Breast epithelium (tissue), 4 donors: ENCODE measurements at regions not wholly inside any gene's neighbourhood (a gene's known extent, or its start where the extent isn't known, plus 50 kb on each side); places are given as distances from the start of the nearest gene placed in this dataset.

Source experiments
- DNase-seq, 2 donors: peaks; one replicate each; pipeline ENCODE4 v3.0.0-alpha.2; 2019; ENCODE audit warnings: low spot score in 2 of 2
- H3K27ac ChIP-seq, 2 donors: fragments of 200-600 bp; sonication (generic) in 1 of 2; one replicate each; pipeline ENCODE4 v1.5.1; 2016 to 2019; ENCODE audit warnings: mild to moderate bottlenecking in 1 of 2
- H3K27me3 ChIP-seq, 2 donors: fragments of 200-600 bp; sonication (generic) in 1 of 2; one replicate each; pipeline versions ENCODE4 v1.5.1 to v1.6.0; 2017 to 2019; ENCODE audit warnings: control low read depth in 1 of 2, mild to moderate bottlenecking in 1 of 2
- H3K36me3 ChIP-seq: fragments of 200-600 bp; one replicate; pipeline ENCODE4 v1.5.1; 2019
- H3K4me1 ChIP-seq, 2 donors: fragments of 200-600 bp; sonication (generic); one replicate each; pipeline ENCODE4 v1.5.1; 2016 to 2019; ENCODE audit warnings: control low read depth in 1 of 2
- H3K4me3 ChIP-seq, 3 donors: fragments of 200-600 bp; sonication (generic); 1 replicate in 2 of 3; 2 replicates in 1 of 3; pipeline ENCODE4 v1.5.1; 2016 to 2019; ENCODE audit warnings: mild to moderate bottlenecking in 3 of 3, moderate library complexity in 2 of 3
- H3K9me3 ChIP-seq, 2 donors: fragments of 200-600 bp; sonication (generic) in 1 of 2; one replicate each; pipeline ENCODE4 v1.5.1; 2016 to 2019; ENCODE audit warnings: control low read depth in 1 of 2
- POLR2A ChIP-seq: fragments of 450-650 bp; IDR thresholded peaks from one replicate; pipeline ENCODE4 v1.6.1; 2016; ENCODE audit warnings: antibody characterized with exemption, mild to moderate bottlenecking, moderate library complexity
- POLR2AphosphoS5 ChIP-seq, 3 donors: sonication (generic); formaldehyde crosslinking; IDR thresholded peaks; one replicate each; pipeline ENCODE4 v1.6.1; 2017; ENCODE audit warnings: antibody characterized with exemption in 3 of 3
- intact Hi-C: fragments of 100-400 bp; cut with DNase I; formaldehyde crosslinking; loops from one replicate; pipeline ENCODE4 v1.15.1; 2023; ENCODE audit warnings: low total_unique reads
- TF ChIP-seq, protein P1 (sequence below), 3 donors: fragments of 450-650 bp; IDR thresholded peaks; one replicate each; pipeline ENCODE4 v1.5.1; 2016 to 2017; ENCODE audit warnings: antibody characterized with exemption in 3 of 3, mild to moderate bottlenecking in 3 of 3, moderate library complexity in 3 of 3

GRCh38 chr6:145420599-145420998 lies 314.7 kb downstream of the EPM2A start:
- intact Hi-C loops: no loop called here
- H3K27ac ChIP-seq: no peak overlapping the region
- H3K27me3 ChIP-seq: no peaks in the 10 kb centered on the region
- no peak for TF ChIP-seq POLR2AphosphoS5 (IDR thresholded peaks at IDR 0.05)
- TF ChIP-seq, protein P1, sequence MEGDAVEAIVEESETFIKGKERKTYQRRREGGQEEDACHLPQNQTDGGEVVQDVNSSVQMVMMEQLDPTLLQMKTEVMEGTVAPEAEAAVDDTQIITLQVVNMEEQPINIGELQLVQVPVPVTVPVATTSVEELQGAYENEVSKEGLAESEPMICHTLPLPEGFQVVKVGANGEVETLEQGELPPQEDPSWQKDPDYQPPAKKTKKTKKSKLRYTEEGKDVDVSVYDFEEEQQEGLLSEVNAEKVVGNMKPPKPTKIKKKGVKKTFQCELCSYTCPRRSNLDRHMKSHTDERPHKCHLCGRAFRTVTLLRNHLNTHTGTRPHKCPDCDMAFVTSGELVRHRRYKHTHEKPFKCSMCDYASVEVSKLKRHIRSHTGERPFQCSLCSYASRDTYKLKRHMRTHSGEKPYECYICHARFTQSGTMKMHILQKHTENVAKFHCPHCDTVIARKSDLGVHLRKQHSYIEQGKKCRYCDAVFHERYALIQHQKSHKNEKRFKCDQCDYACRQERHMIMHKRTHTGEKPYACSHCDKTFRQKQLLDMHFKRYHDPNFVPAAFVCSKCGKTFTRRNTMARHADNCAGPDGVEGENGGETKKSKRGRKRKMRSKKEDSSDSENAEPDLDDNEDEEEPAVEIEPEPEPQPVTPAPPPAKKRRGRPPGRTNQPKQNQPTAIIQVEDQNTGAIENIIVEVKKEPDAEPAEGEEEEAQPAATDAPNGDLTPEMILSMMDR (IDR thresholded peaks at IDR 0.05): no peak
- H3K36me3 ChIP-seq: no peaks in the 10 kb centered on the region
- no peaks in the 10 kb centered on the region for H3K9me3 ChIP-seq
- DNase-seq: no peak
- H3K4me1 ChIP-seq: no peaks in the 10 kb centered on the region
- no peak overlapping the region for H3K4me3 ChIP-seq

- no peaks in the 10 kb centered on the region for H3K27me3 ChIP-seq
- H3K36me3 ChIP-seq: no peaks in the 10 kb centered on the region
- H3K4me3 ChIP-seq: no peak overlapping the region
- intact Hi-C loops: loop anchor here (1.0 kb wide), 1 partner anchor 16 kb away; no protein-coding TSS in a partner anchor
- H3K9me3 ChIP-seq: no peaks in the 10 kb centered on the region
- no peaks in the 10 kb centered on the region for H3K4me1 ChIP-seq
- no peak overlapping the region for H3K27ac ChIP-seq
- DNase-seq: no peak
- TF ChIP-seq POLR2AphosphoS5 (IDR thresholded peaks at IDR 0.05) (no peak), POLR2A (no peak)
- TF ChIP-seq, protein P1 (IDR thresholded peaks at IDR 0.05): no peak
These were observed 311.4 kb downstream of the EPM2A start for GRCh38 chr6:145423936-145424335.

GRCh38 chr6:145427232-145427631 lies 308.1 kb downstream of the EPM2A start:
- Histone ChIP-seq H3K9me3 (no peaks in the 10 kb centered on the region), H3K4me3 (no peak overlapping the region), H3K27ac (no peak overlapping the region), H3K4me1 (no peaks in the 10 kb centered on the region), H3K36me3 (no peaks in the 10 kb centered on the region), H3K27me3 (no peaks in the 10 kb centered on the region)
- no peak for DNase-seq
- intact Hi-C loops: no loop called here
- TF ChIP-seq POLR2A: no peak
- TF ChIP-seq, protein P1 (IDR thresholded peaks at IDR 0.05): no peak
- no peak for TF ChIP-seq POLR2AphosphoS5 (IDR thresholded peaks at IDR 0.05)

GRCh38 chr6:145428706-145429105 lies 306.6 kb downstream of the EPM2A start:
- no peak for DNase-seq
- intact Hi-C loops: no loop called here
- TF ChIP-seq POLR2A (no peak), POLR2AphosphoS5 (IDR thresholded peaks at IDR 0.05) (no peak)
- TF ChIP-seq, protein P1 (IDR thresholded peaks at IDR 0.05): no peak
- Histone ChIP-seq H3K4me3 (no peak overlapping the region), H3K4me1 (no peaks in the 10 kb centered on the region), H3K9me3 (no peaks in the 10 kb centered on the region), H3K27ac (no peak overlapping the region), H3K36me3 (no peaks in the 10 kb centered on the region), H3K27me3 (no peaks in the 10 kb centered on the region)

DNA sequence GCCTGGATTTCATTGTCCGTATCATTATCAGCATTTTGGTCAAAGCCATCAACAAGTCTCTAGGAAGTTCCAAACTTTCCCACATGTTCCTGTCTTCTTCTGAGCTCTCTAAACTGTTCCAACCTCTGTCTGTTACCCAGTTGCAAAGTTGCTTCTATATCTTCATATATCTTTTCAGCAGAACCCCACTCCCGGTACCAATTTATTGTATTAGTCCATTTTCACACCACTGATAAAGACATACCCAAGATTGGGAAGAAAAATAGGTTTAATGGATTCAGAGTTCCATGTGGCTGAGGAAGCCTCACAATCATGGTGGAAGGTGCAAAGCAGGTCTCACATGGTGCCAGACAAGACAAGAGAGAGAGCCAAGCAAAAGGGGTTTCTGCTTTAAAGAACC lies 293.2 kb downstream of the EPM2A start:
- Histone ChIP-seq H3K9me3 (peaks cover 13 to 46% of the 10 kb centered on the region in 2 donors), H3K27ac (no peak overlapping the region), H3K36me3 (no peaks in the 10 kb centered on the region), H3K27me3 (no peaks in the 10 kb centered on the region), H3K4me1 (no peaks in the 10 kb centered on the region), H3K4me3 (no peak overlapping the region)
- intact Hi-C loops: no loop called here
- DNase-seq: no peak
- no peak for TF ChIP-seq POLR2AphosphoS5 (IDR thresholded peaks at IDR 0.05)
- TF ChIP-seq POLR2A: no peak
- TF ChIP-seq, protein P1 (IDR thresholded peaks at IDR 0.05): no peak
